HG03103 (cell line): ENCODE measurements at regions not wholly inside any gene's neighbourhood (a gene's known extent, or its start where the extent isn't known, plus 50 kb on each side); places are given as distances from the start of the nearest gene placed in this dataset.

ENCODE experiments used
- ATAC-seq: cut with Tn5 transposase; IDR thresholded peaks from one replicate; pipeline ENCODE4 v1.9.1; 2021; ENCODE audit warnings: low read depth; ENCODE audit not compliant: unreplicated experiment

DNA sequence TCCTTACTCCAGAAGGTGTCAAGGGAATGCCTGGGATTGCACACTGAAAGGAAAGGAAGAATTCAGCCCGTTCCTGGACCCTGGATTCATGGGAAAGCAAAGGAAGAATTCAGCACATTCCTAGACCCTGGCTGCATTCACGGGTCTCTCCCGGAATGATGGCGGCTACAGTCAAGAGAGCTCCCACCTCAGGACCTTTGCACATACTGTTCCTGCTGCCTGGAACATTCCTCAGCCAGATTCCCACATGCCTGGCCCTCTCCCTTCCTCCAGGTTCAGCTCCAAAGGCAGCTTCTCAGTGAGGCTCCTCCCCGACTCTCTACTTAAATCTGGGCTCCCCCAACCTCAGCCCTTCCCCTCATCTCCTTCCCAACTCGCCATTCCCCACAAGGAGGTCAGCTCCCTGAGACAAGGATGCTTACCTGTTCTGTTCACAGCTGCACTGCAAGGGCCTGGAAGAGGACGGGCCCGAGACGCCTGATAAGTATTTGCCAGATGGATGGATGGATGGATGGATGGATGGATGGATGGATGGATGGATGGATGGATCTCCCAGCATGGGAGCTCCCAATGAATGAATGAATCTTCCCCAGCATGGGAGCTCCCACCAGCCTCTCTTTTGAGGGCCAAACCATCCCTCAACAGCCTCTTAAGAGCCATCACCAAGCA is 77.4 kb downstream of the NCOR2 start:
- no peak for ATAC-seq

DNA sequence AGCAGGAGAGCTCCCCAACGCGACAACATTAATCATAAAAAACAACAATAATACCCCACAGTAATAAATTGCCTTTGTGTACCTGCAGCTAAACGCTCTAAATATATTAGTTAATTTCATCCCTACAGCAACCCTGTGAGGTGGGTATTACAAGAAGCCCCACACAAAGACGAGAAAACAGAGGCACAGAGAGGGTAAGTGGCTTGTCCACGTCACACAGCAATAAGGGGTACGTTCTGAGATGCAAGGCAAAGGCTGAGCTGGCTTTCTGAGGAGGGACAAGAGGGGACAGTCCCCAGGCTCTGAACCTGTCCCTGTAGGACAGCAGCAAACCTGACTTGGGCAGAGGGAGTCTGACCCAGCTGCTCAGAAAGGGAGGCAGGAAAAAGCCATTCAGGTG is 78.2 kb downstream of the NCOR2 start:
- ATAC-seq, result no peak

DNA sequence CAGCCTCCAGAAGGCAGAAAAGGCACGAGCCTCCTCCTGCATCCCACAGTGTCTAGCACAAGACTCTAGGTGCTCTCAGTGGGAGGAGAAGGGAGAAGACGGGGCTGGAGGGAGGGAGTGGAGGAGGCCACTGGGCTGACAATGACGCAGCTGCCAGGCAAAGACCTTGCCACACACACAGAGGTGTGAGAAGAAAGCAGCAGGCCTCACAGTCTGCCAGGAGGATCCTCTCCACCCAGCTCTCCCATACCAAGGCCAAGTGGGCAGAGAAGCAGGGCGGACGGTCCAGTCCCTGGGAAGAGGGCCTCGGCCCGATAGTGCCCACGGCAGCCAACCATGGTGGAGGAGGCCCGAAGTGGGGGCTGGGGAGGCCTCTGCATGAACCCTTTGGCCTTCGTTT is 78.9 kb downstream of the NCOR2 start:
- no peak for ATAC-seq

DNA sequence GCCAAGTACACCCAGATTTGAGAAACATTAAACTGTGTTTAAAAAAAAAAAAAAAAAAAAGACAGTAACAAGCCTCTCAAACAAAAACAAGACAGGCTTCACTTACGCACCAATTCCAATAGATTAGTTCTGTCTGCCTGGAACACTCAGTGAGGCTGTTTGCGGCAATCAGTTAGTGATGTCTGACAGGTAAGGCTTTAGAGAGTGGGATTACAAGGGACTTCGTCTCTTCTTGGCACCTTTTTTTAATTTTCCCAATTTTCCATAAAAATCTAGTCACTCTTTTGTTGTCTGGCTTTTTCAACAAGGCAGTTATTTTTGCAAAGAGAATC is 79.6 kb downstream of the NCOR2 start:
- ATAC-seq, result no peak

DNA sequence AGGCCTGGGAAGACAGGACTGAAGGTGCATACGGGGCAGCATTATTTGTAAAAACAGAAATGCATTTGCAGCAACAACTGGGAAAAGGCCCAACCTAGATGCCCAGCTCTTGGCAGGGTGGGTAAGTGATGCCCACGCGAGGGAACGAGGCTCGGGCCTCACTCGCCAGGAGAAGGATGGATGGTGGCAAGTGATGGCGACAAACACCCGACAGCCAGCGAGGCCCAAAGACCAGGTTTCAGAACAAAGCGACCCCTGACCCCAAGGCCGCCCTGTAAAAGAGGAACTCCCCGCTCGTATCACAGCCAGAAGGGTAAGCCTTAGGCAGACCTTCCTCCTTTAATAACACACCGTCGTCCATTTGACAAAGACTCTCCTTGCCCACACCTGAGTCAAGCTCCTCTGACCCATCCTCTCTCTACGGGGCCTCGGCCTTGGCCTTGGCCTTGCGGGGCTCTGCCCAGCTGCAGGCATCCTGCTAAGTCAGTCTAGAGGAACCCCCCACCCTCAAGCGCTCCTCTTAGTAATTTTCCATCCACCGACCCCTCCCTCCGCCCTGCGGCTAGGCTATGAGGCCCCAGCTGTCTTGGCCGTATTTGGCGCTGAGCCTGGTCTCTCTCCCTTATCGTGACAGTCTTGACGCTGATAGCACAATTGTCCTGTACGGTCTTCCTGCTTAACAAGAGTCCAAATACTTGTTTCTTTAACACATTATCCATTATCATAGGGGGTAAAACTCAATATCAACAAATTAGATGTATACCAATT is 80.2 kb downstream of the NCOR2 start:
- no peak for ATAC-seq

DNA sequence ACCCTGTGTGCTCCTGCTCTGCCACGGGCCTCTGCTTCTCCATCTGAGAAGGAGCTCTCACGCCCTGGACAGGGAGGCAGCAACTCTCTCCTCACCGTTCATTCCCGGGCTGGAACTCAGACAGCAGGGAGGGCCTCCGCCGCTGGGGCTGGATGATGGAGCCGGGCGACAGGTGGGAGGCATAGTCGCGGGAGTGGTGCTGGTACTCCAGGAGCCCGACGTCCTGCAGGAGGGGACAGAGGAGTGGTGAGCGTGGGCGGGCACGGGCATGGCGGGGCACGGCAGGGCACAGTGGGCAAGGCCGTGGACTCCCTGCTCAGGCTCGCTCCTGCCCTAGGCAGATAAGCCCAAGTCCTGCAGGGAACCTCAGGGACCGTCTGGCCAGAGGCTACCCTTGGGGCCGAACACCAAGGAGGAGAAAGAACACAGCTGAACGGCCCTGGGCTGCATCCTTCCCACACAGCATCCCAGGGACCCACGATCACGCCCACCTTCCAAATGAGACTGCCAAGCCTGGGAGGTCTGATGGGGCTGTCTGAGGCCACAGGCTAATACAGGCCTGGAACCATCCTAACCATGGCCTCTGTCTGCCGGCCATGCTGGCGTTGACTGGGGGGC is 81.0 kb downstream of the NCOR2 start:
- no peak for ATAC-seq

DNA sequence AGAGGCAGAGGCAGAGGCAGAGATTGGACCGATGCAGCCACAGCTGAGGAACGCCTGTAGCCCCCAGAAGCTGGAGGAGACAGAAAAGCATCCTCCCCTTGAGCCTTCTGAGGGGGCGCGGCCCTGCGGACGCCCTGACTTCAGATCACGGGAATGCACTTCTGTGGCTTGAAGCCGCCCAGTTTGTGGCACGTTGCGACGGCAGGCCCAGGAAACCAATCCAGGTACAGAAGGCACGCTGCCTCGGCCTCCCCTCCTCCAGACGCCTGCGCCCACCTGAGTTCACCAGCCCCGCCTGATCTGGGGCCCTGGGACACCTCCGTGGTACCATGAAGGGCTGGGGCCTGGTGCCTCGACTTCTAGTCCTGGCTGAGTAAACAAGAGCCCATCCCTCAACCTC is 82.0 kb downstream of the NCOR2 start:
- ATAC-seq, result no peak

DNA sequence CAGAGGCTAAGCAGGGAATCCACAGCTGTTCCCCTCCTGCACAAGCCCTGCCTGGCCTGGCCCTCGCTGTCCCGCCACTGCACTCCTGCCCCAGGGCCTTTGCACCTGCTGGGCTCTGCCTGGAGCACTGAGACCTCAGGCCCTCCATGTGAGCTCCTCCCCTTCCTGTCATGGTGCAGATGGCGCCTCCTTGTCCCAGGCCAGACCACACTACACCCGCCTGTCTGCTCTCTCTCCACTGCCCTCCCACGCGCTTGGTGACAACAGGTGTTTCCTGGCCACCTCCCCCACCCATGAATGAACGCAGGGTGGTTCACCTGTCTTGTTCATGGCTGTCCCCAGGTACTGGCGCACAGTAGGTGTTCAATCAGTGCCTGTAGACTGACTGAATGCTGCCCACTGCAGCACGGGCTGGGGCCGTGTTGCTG is 82.9 kb downstream of the NCOR2 start:
- peak; percentile 41 for ATAC-seq

DNA sequence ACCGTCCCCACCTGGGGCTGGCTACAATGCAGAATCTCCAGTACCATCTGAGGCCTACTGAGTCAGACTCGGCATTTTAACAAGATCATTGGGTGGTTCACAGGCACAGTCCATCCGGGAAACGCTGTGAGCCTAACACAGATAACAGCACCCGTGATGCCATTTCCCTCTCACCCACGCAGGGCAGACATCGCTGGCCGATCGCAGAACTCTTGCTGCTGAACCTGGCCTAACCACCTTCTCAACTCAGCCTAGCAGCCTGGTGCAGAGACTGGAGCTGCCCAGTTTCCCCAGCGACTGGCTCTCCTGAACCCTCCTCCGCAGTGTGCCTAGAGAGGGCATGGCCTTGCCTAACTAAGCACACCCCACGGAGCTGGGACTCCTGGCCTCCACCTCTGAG is 83.3 kb downstream of the NCOR2 start:
- no peak for ATAC-seq

DNA sequence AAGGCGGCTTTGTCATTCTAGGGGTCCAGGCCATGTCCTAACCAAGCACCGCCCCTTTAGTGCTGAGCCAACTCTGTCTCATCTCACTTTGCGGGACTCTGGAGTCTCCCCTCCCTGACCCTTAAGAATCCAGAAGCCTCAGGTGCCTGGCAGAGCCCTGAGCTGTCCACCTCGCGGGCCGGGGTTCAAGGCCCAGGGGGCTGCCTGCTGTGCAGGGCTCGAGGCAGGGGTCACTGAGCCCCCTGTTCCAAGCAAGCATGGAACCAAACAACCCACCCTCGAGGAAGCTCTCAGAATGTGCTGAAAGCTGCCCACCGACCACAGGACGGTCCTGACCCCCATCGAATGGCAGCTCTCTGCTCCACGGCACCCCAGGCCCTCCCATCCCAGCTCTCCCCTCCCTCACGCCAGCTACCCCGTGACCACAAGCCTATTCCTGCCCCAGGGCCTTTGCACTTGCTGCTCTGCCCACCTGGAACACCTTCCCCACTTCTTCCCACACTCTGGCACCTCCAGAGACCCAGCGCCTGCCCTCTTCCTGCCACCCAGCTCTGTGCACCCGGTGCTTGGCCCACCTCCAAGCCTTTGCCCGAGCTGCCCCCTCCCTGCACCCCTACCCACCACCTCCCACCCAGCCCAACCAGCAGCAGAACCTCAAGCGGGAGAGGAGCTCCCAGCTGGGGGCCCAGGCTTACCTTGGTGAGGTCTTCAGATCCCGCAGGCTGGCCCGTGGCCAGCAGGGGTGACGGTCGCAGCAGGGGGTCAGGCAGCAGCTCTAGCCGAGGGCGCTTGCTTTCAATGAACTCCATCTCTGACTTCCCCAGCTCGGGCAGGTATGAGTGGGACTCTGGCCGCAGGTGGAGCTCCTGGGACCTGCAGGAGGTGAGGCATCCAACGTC is 84.3 kb downstream of the NCOR2 start:
- no peak for ATAC-seq

DNA sequence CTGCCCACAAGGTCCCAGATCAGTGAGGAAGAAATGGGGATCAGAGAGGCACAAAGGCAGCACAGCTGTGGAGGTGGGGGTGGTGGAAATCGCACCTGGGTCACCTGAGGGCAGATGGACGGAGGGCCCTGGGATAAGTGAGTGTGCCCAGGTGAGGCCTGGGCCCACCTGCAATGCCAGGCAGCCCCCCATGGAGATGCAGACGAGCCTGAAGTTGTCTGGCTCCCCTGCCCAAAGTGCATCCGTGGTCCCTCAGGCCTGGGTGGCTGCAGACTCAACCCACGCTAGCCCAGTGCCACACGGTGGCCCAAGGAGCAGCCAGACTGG is 84.9 kb downstream of the NCOR2 start:
- ATAC-seq, result no peak

DNA sequence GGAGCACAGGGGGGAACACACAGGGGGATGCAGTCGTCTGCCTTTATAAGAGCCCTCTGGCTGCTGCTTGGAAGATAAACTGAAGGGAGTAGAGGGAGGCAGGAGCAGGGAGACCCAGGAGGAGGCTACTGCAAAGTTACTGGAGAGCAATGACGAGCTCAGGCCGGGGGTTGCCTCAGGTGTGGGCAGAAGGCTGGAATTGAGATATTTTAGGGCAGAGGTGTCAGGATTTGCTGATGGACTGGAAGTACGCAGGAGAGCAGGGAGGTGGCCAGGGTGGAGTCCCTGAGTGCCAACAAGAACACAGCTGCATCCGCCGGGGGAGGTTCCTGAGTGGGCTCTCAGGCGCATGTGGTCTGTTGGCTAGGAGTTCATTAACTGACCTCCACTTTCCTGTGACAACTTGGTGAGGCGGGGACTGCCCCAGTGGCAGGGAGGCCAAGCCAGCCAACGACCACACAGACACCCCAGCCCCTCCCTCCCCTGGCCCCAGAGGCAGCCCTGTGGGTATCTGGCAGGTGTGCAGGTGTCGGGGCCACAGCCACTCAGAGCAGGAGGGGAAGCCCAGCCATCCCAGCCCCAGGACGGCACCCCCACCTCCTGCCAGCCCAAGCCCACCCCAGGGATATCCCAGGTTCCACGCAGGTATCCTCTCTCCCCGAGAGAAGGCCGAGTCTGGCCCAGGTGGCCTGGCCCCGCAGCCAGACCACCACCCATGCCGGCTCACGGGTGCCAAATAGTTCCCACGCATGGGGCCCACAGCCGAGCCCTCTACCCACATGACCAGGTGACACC is 85.4 kb downstream of the NCOR2 start:
- no peak for ATAC-seq

DNA sequence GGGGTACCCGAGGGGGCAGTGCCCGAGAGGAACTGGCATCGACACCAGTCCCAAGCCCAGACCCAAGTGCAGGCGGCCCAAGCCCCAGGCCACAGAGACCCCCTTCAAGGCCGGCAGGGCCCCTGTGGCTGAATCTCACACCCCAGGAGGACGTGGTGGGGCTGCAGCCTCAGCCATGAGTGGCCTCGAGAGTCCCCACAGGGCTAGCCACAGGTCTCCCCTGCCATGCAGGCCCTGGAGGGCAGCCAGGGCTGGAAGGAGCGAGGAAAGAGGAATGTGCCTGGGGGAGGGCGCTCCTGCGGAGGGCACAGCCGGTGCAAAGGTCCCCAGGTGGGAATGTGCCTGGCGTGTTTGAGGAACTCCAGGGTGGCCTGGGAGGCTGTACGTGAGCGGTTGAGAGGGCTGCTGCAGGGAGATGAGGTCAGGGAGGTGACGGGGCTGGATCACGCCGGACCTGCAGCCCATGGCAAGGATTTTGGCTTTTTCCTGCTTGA is 86.1 kb downstream of the NCOR2 start:
- ATAC-seq, result no peak

DNA sequence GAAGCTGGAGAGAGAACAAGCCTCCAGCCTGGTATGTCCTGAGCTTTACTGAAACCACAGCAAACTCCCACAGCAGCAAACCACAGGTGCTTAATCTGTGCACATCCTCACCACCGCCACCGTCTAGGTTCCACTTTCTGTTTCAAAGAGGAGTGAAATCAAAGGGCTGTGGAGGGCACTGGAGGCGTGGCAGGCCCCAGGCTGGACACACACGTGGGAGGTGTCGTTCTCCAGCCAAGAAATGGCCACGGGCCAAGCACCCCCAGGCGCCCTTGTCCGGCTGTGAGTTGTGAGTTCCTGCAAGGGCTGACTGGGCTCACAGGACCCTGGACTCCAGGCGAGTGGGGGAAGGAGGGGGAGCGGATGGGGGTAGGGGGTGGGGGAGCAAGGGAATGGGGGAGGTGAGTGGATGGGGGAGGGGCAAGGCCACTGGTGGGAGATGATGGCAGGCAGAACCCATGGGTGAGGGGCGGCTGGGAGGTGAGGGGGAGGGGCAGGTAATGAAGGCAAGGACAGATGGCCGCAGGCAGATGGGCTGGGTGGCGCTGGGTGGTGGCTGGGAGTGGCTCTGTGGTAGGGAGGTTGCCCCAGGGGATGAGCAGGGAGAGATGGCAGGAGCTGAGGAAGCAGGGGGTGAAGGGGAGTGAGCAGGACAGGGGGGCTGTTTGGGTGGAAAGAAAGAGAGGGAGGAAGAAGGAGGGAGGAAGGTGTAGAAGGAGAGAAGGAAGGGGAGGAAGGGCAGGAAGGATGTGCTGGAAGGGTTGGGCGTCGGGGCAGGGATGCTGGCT is 86.7 kb downstream of the NCOR2 start:
- ATAC-seq, result peak; percentile 72

DNA sequence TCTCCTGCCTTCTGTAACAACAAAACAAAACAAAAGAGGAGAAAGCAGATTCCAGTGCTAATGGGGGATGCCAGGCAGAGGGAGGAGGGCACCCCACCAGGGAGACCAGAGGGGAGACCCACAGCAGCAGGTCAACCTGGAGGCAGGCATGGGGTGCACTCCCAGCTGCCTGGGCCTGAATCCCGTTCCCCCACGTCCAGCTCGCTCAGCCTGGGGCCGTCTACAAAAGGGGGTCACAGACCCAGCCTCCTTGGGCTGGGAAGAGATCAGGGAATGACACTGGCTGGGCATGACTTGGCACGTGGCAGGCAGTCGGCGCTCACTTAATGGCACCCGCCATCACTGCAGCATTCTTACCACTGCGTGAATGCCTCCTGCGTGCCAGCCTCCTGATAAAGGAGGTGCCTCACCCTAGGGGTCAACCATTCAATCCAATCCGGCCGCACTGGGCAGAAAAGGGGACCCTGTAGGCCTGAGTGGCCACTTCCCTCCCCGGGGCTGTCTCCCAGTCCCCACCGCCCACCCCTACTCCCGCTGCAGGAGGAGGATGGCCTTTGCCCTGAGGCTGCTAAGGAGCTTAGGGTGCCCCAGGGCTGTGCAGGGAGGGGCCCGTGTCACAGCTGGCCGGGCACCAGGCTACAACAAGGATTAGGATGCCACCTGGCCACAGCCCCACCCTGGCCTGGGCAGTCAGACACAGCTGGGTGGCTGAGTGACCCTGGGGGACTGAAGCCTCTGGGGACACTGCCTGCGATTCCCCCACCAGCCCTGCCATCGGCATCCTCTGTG is 87.5 kb downstream of the NCOR2 start:
- no peak for ATAC-seq

DNA sequence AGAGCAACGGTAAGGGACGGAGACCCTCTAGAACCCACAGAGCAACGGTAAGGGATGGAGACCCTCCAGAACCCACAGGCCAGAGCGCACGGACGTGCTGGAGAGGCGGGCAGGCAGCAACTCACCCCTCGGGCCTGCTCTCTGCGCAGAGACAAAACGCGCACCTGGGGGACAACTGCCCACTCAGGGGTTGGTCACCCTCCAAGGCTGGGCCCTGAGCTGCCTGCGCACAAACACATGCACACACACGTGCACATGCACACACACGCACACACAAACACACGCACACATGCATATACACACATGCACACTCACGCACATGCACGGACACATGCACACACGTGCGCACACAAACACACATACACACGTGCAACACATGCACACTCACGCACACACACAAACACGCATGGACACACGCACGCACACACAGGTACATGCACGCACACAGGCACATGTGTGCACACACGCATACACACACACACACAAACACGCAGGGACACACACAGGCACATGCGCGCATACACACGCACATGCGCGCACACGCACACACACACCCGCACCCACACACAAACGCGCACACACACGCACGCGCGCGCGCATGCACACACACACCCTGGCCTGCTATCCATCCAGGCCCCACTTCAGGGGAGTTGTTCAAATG is 88.3 kb downstream of the NCOR2 start:
- no peak for ATAC-seq

DNA sequence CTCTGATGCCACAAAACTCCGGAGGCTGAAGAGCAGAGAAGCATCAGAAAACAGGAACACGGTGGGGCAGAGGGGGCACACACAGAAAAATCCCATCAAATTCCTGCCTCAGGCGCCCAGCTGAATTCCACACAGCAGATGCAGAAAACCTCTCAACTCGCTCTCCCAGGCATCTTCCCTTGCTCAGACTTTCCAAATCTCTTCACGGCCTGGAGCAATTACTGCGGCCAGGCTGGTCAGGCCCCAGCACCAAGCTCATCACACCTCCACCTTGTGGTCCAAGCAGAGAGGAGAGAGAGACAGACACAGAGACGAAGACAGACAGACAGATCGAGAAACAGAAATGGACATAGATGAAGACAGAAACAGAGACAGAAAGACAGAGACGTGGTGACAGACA is 89.0 kb downstream of the NCOR2 start:
- ATAC-seq, result no peak
